B cell (primary cell): ENCODE measurements at regions not wholly inside any gene's neighbourhood (a gene's known extent, or its start where the extent isn't known, plus 50 kb on each side); places are given as distances from the start of the nearest gene placed in this dataset.

Experiments used
- ATAC-seq: fragments of 200-7000 bp; cut with Tn5 transposase; one replicate; pipeline ENCODE4 v1.10.0; 2021; ENCODE audit warnings: low read depth, mild to moderate bottlenecking, moderate number of reproducible peaks, moderate library complexity
- CTCF ChIA-PET: fragments of 350-600 bp; sonication (Branson Sonifier 250); formaldehyde crosslinking; loops from one replicate; lab custom pipeline; 2021; ENCODE audit warnings: antibody characterized with exemption, inconsistent platforms; lab: Charles Lee
- POLR2A ChIA-PET: fragments of 350-600 bp; sonication (Branson Sonifier 250); formaldehyde crosslinking; loops from one replicate; lab custom pipeline; 2021; ENCODE audit warnings: antibody characterized with exemption; lab: Charles Lee
- DNase-seq: peaks from one replicate; pipeline ENCODE4 v3.0.0; 2013
- H2AFZ ChIP-seq: 2 replicates; pipeline ENCODE4 v1.6.1; 2012; ENCODE audit warnings: mild to moderate bottlenecking, low read depth, low read length; ENCODE audit not compliant: insufficient read depth, poor library complexity, severe bottlenecking
- H3K27ac ChIP-seq, 2 donors: 1 replicate in 1 of 2; 2 replicates in 1 of 2; pipeline ENCODE4 v1.5.1; 2012 to 2013; ENCODE audit warnings: low read length in 2 of 2, mild to moderate bottlenecking in 2 of 2, moderate library complexity in 1 of 2
- H3K27me3 ChIP-seq, 4 experiments: fragments of 200-600 bp in 1 of 4; sonication (generic) in 1 of 4; replicated peaks in 1 of 4; 1 replicate in 2 of 4; 2 replicates in 2 of 4; pipeline versions ENCODE4 v1.6.1 to v1.7.0; 2013 to 2016; ENCODE audit warnings: low read length in 3 of 4, mild to moderate bottlenecking in 2 of 4, mixed read lengths in 1 of 4, moderate library complexity in 1 of 4; ENCODE audit not compliant: insufficient read depth in 4 of 4, control insufficient read depth in 3 of 4; ENCODE audit errors: control extremely low read depth in 1 of 4
- H3K36me3 ChIP-seq, 2 experiments: replicated peaks in 1 of 2; 1 replicate in 1 of 2; 2 replicates in 1 of 2; pipeline versions ENCODE4 v1.6.1 to v1.7.1; 2013; ENCODE audit warnings: low read length in 1 of 2; ENCODE audit not compliant: insufficient read depth in 2 of 2, control insufficient read depth in 1 of 2; ENCODE audit errors: control extremely low read depth in 1 of 2, extremely low read depth in 1 of 2
- H3K4me1 ChIP-seq, 2 donors: fragments of 200-600 bp in 1 of 2; sonication (generic) in 1 of 2; 1 replicate in 1 of 2; 2 replicates in 1 of 2; pipeline versions ENCODE4 v1.5.1 to v1.6.1; 2013 to 2017; ENCODE audit warnings: low read length in 2 of 2; ENCODE audit not compliant: control insufficient read depth in 2 of 2, insufficient read depth in 2 of 2
- H3K4me2 ChIP-seq: replicated peaks from 2 replicates; pipeline ENCODE3; 2012; ENCODE audit warnings: mild to moderate bottlenecking, low read depth, low read length; ENCODE audit not compliant: poor library complexity, severe bottlenecking
- H3K4me3 ChIP-seq, 5 experiments: fragments of 200-600 bp in 1 of 5; sonication (generic) in 1 of 5; 1 replicate in 3 of 5; 2 replicates in 2 of 5; pipeline versions ENCODE4 v1.5.1 to v1.7.0; 2011 to 2016; ENCODE audit warnings: low read length in 4 of 5, mild to moderate bottlenecking in 4 of 5, low read depth in 2 of 5, control low read depth in 1 of 5, moderate library complexity in 1 of 5; ENCODE audit not compliant: insufficient read depth in 1 of 5; ENCODE audit errors: control extremely low read depth in 1 of 5, extremely low read depth in 1 of 5
- H3K79me2 ChIP-seq: fragments of 200-600 bp; sonication (generic); one replicate; pipeline ENCODE4 v1.6.0; 2016; ENCODE audit warnings: low read length; ENCODE audit not compliant: control insufficient read depth, insufficient read depth
- H3K9ac ChIP-seq: fragments of 200-600 bp; sonication (generic); 2 replicates; pipeline ENCODE4 v1.6.1; 2017; ENCODE audit warnings: mild to moderate bottlenecking, low read length, moderate library complexity
- H3K9me3 ChIP-seq, 3 donors: one replicate each; pipeline versions ENCODE4 v1.6.1 to v1.7.1; 2013; ENCODE audit warnings: low read length in 2 of 3; ENCODE audit not compliant: control insufficient read depth in 2 of 3, insufficient read depth in 1 of 3; ENCODE audit errors: control extremely low read depth in 1 of 3
- H4K20me1 ChIP-seq: 2 replicates; pipeline ENCODE4 v1.6.0; 2012; ENCODE audit warnings: mild to moderate bottlenecking, low read length; ENCODE audit not compliant: insufficient read depth, control insufficient read depth, poor library complexity, severe bottlenecking
- H3K27ac Mint-ChIP-seq: one replicate; pipeline ENCODE4 v1.8.0; 2021; ENCODE audit warnings: mixed read lengths
- H3K27me3 Mint-ChIP-seq: one replicate; pipeline ENCODE4 v1.8.0; 2021; ENCODE audit warnings: mixed read lengths
- H3K4me1 Mint-ChIP-seq: one replicate; pipeline ENCODE4 v1.8.0; 2021; ENCODE audit warnings: mixed read lengths
- H3K4me3 Mint-ChIP-seq: one replicate; pipeline ENCODE4 v1.8.0; 2021; ENCODE audit warnings: mixed read lengths
- H3K9me3 Mint-ChIP-seq: one replicate; pipeline ENCODE4 v1.8.0; 2022; ENCODE audit warnings: mixed read lengths; ENCODE audit not compliant: insufficient read depth
- EZH2 ChIP-seq: IDR thresholded peaks from 2 replicates; pipeline ENCODE4 v1.6.1; 2012; ENCODE audit warnings: borderline replicate concordance, low read depth, mild to moderate bottlenecking, moderate library complexity, low read length; ENCODE audit not compliant: insufficient read depth, poor library complexity, severe bottlenecking
- WGBS: methylation state at CpG from one replicate; pipeline ENCODE4 v1.1.5; 2013; ENCODE audit warnings: missing lambda C conversion rate; ENCODE audit not compliant: insufficient coverage; 5-methylcytosine and 5-hydroxymethylcytosine counted together
- intact Hi-C: fragments of 100-400 bp; cut with micrococcal nuclease; formaldehyde crosslinking; loops from one replicate; pipeline ENCODE4 v1.10.0; 2022
- TF ChIP-seq, protein P1 (sequence below): fragments of 200-600 bp; IDR thresholded peaks from one replicate; pipeline ENCODE4 v1.8.0; 2022; ENCODE audit warnings: antibody characterized with exemption, mild to moderate bottlenecking

DNA sequence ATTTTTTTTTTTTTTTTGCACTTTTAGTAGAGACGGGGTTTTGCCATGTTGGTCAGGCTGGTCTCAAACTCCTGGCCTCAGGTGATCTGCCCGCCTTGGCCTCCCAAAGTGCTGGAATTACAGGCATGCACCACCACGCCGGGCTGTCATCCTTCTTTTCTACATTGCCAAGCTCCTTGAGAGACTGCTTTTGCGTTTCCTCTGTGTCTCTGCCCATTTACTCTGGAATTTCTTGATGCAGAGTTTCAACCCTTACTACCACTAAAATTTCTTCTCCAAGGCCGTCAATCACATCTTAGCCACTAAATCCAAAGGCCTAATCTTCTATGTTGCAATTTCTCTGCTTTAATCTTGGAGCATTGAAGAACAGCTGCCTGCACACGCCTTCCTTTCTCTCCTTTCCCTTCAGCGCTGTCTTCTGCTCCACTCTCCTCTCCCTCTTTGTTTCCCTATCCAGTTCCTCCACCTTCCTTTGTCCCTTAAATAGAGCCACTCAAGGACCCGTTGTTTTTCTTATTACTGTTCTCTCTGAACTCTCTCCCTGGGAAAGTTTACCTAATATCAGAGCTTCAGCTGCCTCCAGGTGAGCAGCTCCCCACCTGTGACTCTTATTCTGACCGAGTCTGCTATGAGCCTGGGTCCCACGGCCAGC is 98.8 kb downstream of the SLC35B3 start:
- H2AFZ ChIP-seq = no peak overlapping the region
- ATAC-seq (no peak), DNase-seq (no peak)
- no peaks in the 10 kb centered on the region for H3K36me3 ChIP-seq
- Mint-ChIP-seq H3K4me1 (no peaks in the 10 kb centered on the region), H3K4me3 (no peak overlapping the region), H3K27me3 (peaks cover 3% of the 10 kb centered on the region), H3K27ac (no peak overlapping the region), H3K9me3 (no peaks in the 10 kb centered on the region)
- H3K9me3 ChIP-seq = no peaks in the 10 kb centered on the region
- intact Hi-C loops = no loop called here
- H3K27me3 ChIP-seq = peaks cover 0 to 4% (median 2%) of the 10 kb centered on the region in 4 experiments
- H3K4me1 ChIP-seq = no peaks in the 10 kb centered on the region
- H3K27ac ChIP-seq = no peak overlapping the region
- H3K4me3 ChIP-seq = no peak overlapping the region
- no peaks in the 10 kb centered on the region for H4K20me1 ChIP-seq
- CTCF ChIA-PET = no interaction called here
- no peak overlapping the region for H3K9ac ChIP-seq
- H3K4me2 ChIP-seq = no peak overlapping the region
- 83% methylated on average over 10 of the region's 11 CpGs for WGBS
- no peaks in the 10 kb centered on the region for H3K79me2 ChIP-seq
- POLR2A ChIA-PET = no interaction called here
- TF ChIP-seq, protein P1, sequence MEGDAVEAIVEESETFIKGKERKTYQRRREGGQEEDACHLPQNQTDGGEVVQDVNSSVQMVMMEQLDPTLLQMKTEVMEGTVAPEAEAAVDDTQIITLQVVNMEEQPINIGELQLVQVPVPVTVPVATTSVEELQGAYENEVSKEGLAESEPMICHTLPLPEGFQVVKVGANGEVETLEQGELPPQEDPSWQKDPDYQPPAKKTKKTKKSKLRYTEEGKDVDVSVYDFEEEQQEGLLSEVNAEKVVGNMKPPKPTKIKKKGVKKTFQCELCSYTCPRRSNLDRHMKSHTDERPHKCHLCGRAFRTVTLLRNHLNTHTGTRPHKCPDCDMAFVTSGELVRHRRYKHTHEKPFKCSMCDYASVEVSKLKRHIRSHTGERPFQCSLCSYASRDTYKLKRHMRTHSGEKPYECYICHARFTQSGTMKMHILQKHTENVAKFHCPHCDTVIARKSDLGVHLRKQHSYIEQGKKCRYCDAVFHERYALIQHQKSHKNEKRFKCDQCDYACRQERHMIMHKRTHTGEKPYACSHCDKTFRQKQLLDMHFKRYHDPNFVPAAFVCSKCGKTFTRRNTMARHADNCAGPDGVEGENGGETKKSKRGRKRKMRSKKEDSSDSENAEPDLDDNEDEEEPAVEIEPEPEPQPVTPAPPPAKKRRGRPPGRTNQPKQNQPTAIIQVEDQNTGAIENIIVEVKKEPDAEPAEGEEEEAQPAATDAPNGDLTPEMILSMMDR = no peak
- no peak for TF ChIP-seq EZH2

DNA sequence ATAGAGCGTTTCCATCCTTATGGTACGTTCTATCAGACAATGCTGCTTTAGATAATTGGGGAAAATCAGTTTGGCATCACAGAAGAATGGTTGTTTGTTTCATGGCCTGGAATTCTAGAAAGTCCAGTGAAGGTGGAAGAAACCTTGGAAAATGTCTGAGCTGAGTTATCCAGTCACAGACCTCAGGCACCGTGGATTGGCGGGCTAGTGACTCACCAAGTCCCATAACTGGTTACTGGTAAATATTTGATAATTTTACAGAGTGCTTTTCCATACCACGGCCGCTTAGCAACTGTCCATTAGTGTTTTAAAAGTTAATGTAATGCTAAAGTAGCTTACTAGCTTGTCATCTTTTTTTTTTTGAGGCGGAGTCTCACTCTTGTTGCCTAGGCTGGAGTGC is 99.4 kb downstream of the SLC35B3 start:
- no peaks in the 10 kb centered on the region for H3K4me1 ChIP-seq
- no peak overlapping the region for H3K27ac ChIP-seq
- peaks cover 0 to 4% (median 2%) of the 10 kb centered on the region in 4 experiments for H3K27me3 ChIP-seq
- TF ChIP-seq, protein P1 = no peak
- TF ChIP-seq EZH2 = no peak
- 90% methylated on average over 3 of the region's 7 CpGs for WGBS
- H3K27me3 Mint-ChIP-seq = peaks cover 3% of the 10 kb centered on the region
- DNase-seq = no peak
- ATAC-seq = no peak
- H4K20me1 ChIP-seq = no peaks in the 10 kb centered on the region
- no peak overlapping the region for H3K9ac ChIP-seq
- no peak overlapping the region for H3K27ac Mint-ChIP-seq
- H3K36me3 ChIP-seq = no peaks in the 10 kb centered on the region
- ChIA-PET CTCF (interaction anchor here (0.6 kb wide), 1 partner anchor 886 kb away, joined by 3 read pairs; no protein-coding TSS in a partner anchor), POLR2A (no interaction called here)
- no peak overlapping the region for H2AFZ ChIP-seq
- no peaks in the 10 kb centered on the region for H3K9me3 Mint-ChIP-seq
- no peaks in the 10 kb centered on the region for H3K4me1 Mint-ChIP-seq
- H3K9me3 ChIP-seq = no peaks in the 10 kb centered on the region
- intact Hi-C loops = no loop called here
- no peak overlapping the region for H3K4me3 ChIP-seq
- no peak overlapping the region for H3K4me3 Mint-ChIP-seq
- H3K79me2 ChIP-seq = no peaks in the 10 kb centered on the region
- H3K4me2 ChIP-seq = no peak overlapping the region
